Fibroblast of villous mesenchyme (primary cell): ENCODE measurements at regions not wholly inside any gene's neighbourhood (a gene's known extent, or its start where the extent isn't known, plus 50 kb on each side); places are given as distances from the start of the nearest gene placed in this dataset.

ENCODE experiments used
- DNase-seq: peaks from one replicate; pipeline ENCODE4 v3.0.0-alpha.2; 2010; ENCODE audit warnings: low read depth
- H3K4me3 ChIP-seq: 2 replicates; pipeline ENCODE4 v1.5.1; 2011; ENCODE audit warnings: low read depth, mild to moderate bottlenecking, low read length
- TF ChIP-seq, protein P1 (sequence below): IDR thresholded peaks from 2 replicates; pipeline ENCODE4 v1.5.1; 2012; ENCODE audit warnings: low read depth, mild to moderate bottlenecking, low read length; ENCODE audit not compliant: insufficient read depth

DNA sequence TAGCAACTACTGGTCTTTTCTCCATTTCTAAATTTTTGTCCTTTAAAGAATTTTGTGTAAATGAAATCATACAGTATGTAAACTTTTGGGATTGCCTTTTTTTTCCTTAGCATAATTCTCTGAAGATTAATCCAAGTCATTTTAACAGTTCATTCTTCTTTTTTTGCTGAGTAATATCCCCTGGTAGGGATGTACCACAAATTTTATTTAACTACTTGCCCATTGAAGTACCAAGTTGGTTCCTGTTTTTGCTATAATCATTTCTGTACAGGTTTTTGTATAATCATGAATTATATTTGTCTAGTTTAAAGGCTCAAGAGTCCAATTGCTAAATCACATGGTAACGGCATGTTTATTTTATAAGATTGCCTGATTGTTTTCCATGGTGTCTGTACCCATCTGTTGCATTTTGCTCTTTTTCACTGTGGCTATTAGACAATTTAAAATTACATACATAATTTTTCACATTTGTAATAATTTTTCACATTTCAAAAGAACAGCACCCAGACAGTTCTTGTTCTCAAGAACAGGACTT is 891.1 kb downstream of the USP25 start:
- TF ChIP-seq, protein P1, sequence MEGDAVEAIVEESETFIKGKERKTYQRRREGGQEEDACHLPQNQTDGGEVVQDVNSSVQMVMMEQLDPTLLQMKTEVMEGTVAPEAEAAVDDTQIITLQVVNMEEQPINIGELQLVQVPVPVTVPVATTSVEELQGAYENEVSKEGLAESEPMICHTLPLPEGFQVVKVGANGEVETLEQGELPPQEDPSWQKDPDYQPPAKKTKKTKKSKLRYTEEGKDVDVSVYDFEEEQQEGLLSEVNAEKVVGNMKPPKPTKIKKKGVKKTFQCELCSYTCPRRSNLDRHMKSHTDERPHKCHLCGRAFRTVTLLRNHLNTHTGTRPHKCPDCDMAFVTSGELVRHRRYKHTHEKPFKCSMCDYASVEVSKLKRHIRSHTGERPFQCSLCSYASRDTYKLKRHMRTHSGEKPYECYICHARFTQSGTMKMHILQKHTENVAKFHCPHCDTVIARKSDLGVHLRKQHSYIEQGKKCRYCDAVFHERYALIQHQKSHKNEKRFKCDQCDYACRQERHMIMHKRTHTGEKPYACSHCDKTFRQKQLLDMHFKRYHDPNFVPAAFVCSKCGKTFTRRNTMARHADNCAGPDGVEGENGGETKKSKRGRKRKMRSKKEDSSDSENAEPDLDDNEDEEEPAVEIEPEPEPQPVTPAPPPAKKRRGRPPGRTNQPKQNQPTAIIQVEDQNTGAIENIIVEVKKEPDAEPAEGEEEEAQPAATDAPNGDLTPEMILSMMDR, result no peak
- no peak overlapping the region for H3K4me3 ChIP-seq
- no peak for DNase-seq

DNA sequence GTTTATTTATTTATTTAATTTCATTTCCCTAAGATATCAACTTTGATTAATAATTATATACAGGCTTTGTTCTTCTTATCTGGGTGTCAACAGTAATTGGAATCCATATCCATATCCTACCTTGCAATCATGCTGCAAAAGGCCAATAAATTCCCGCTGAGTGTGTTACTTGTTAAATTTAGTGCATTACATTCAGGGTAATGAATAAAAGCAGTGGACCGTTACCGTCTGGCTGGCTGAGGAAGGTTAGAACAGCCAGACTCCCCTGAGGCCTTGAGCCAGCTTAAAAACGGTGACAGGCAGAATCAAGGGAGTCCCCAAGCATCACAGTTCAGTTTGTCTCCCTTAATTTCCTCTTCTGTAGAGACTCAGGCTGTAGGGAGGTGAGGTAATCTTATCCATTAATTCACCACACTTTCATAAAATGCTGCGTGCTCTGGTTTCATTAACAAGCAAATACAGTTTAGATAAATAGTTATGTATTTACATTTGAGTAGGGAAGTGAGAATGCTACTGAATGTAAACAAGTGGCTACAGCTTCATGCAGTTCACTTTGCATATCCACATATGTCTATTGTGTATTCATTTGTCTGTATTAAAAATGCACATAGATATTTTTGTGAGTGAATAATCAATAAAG is 888.2 kb upstream of the CXADR start:
- no peak overlapping the region for H3K4me3 ChIP-seq
- DNase-seq, result no peak
- TF ChIP-seq, protein P1, result no peak

DNA sequence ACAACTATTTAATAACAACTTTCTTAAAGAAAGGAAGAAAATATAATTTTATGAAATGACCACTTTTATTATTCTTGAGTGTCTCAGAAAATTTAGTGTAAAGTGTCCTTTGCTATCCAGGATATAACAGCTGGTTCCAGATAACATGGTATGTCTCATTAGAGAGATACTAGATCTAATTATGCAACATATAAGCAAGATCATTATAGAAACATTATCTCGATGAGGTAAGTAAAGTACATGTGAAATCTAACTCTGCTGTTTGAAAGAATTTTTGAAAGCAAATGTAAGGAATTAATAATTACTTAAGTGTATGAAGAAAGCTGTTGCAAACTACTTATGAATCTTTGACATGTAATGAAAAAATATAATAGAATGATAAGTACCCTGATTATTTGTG is 887.4 kb upstream of the CXADR start:
- no peak overlapping the region for H3K4me3 ChIP-seq
- TF ChIP-seq, protein P1, result no peak
- no peak for DNase-seq

DNA sequence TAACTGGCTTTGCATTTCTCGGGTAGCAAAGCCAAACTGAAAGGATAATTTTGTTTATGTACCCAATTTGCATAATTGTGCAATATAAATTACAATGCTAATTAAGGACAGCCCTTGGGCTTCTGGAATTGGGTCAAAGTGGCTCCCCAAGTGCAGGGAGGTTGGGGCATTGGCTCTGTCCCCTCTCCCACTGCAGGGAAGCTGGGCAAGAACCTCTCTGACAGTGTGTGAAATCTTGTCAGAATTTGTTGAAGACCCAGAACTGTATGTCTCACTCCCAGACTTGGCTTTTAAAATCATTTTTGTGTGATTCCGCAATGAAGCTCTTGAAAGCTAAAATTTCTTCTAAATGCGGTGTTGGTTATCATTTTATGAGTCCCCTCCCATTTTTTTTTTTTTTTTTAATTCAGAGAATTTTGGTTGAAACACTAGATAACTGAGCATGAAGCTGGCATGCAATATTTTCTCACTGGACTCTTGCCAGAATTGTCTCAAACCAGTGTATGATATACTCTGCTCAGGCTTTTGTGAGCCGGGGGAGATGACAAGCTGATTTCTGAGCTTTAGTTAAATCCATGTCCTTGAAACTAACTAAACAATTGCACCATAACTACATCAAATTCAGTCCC is 878.9 kb upstream of the CXADR start:
- no peak for DNase-seq

DNA sequence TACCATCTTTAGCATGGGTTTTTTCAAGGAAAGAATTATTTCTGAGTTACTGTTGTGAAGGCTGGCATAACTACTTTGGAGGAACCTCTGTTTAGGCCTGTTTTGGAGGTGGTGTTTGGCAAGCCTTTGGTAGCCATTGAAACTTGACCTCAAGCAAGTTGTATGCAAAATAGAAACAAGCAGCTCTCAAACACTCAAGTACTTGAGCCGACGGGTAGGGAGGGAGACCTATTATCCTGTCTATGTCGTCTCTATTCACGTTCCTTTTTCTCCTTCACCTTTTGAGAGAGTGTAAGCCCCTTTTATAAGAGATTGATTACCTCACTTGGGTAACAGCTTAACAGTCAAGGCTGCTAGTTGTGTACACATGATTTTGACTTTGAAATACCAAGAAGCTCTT is 878.3 kb upstream of the CXADR start:
- H3K4me3 ChIP-seq, result no peak overlapping the region
- DNase-seq, result no peak
- TF ChIP-seq, protein P1, result no peak

More for the DNA sequence above, 878.9 kb upstream of the CXADR start:
- TF ChIP-seq, protein P1, result no peak
- no peak overlapping the region for H3K4me3 ChIP-seq

DNA sequence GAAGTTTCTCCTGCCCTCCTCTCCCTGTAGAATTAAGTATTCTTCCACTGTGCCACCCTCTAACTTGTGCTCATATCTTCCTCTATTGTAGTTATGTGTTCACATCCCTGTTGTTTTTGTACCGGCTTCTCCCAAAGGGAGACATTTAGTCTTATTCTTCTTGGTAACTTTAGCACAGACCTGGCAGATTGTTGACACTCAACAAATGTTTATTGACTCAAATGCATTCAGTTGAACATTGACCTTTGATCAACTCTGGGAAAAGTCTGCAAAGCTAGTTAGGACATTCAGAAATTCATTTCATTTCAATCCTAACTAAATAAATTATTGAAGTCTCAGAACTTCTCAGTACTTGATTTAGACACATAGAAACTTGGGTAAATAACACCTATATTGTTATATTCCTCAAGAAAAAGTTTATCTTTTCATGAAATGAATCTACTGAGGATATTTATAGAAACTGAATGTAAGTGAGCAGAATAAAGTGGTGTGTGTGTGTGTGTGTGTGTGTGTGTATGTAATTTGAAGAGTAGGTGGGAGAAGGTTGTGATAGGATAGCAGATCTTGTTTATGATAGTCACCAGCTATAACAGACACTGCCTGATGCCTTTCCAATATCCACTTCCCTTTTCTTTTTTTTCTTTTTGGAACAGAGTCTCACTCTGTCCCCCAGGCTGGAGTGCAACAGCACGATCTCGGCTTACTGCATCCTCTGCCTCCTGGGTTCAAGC is 872.4 kb upstream of the CXADR start:
- TF ChIP-seq, protein P1, result no peak
- no peak overlapping the region for H3K4me3 ChIP-seq
- no peak for DNase-seq
